Nephron (organoid): ENCODE measurements at regions not wholly inside any gene's neighbourhood (a gene's known extent, or its start where the extent isn't known, plus 50 kb on each side); places are given as distances from the start of the nearest gene placed in this dataset.

ENCODE experiments used
- H3K27ac Mint-ChIP-seq, 3 experiments: 2 replicates each; pipeline ENCODE4 v1.8.0; 2020; ENCODE audit warnings: mixed read lengths in 3 of 3, mild to moderate bottlenecking in 2 of 3, moderate library complexity in 1 of 3
- H3K27me3 Mint-ChIP-seq: 2 replicates; pipeline ENCODE4 v1.8.0; 2021; ENCODE audit warnings: low read depth, mild to moderate bottlenecking, moderate library complexity, mixed read lengths
- H3K36me3 Mint-ChIP-seq: 2 replicates; pipeline ENCODE4 v1.8.0; 2020; ENCODE audit warnings: low read depth, mixed read lengths
- H3K4me1 Mint-ChIP-seq: 2 replicates; pipeline ENCODE4 v1.8.0; 2020; ENCODE audit warnings: mixed read lengths
- H3K4me3 Mint-ChIP-seq, 3 experiments: 2 replicates each; pipeline ENCODE4 v1.8.0; 2020; ENCODE audit warnings: mild to moderate bottlenecking in 3 of 3, mixed read lengths in 3 of 3, moderate library complexity in 2 of 3
- H3K9me3 Mint-ChIP-seq: 2 replicates; pipeline ENCODE4 v1.8.0; 2020; ENCODE audit warnings: mixed read lengths
- CTCF ChIP-seq, 3 experiments: fragments of 200-600 bp; sonication (generic); IDR thresholded peaks; one replicate each; pipeline ENCODE4 v1.5.0; 2021; ENCODE audit warnings: antibody characterized with exemption in 3 of 3; ENCODE audit not compliant: unreplicated experiment in 3 of 3

- Mint-ChIP-seq H3K36me3 (no peaks in the 10 kb centered on the region), H3K27me3 (no peaks in the 10 kb centered on the region), H3K4me3 (no peak overlapping the region), H3K4me1 (no peaks in the 10 kb centered on the region), H3K27ac (no peak overlapping the region), H3K9me3 (no peaks in the 10 kb centered on the region)
- TF ChIP-seq CTCF (IDR thresholded peaks at IDR 0.05; ENCODE audit: unreplicated experiment in 3 of 3): no peak
Observed at GRCh38 chr1:188427642-188428041, 1598.9 kb downstream of the PLA2G4A start.

GRCh38 chr1:188429386-188429785 is 1600.6 kb downstream of the PLA2G4A start:
- Mint-ChIP-seq H3K27ac (no peak overlapping the region), H3K9me3 (no peaks in the 10 kb centered on the region), H3K27me3 (no peaks in the 10 kb centered on the region), H3K4me3 (no peak overlapping the region), H3K4me1 (no peaks in the 10 kb centered on the region), H3K36me3 (no peaks in the 10 kb centered on the region)
- TF ChIP-seq CTCF (IDR thresholded peaks at IDR 0.05; ENCODE audit: unreplicated experiment in 3 of 3): no peak

GRCh38 chr1:188432427-188432826 is 1603.7 kb downstream of the PLA2G4A start:
- H3K27me3 Mint-ChIP-seq: no peaks in the 10 kb centered on the region
- H3K4me1 Mint-ChIP-seq: no peaks in the 10 kb centered on the region
- no peak overlapping the region for H3K4me3 Mint-ChIP-seq
- TF ChIP-seq CTCF (IDR thresholded peaks at IDR 0.05; ENCODE audit: unreplicated experiment in 3 of 3): no peak
- no peaks in the 10 kb centered on the region for H3K36me3 Mint-ChIP-seq
- no peak overlapping the region for H3K27ac Mint-ChIP-seq
- no peaks in the 10 kb centered on the region for H3K9me3 Mint-ChIP-seq

- H3K4me3 Mint-ChIP-seq: no peak overlapping the region
- no peak overlapping the region for H3K27ac Mint-ChIP-seq
- H3K4me1 Mint-ChIP-seq: no peaks in the 10 kb centered on the region
- no peaks in the 10 kb centered on the region for H3K27me3 Mint-ChIP-seq
- H3K9me3 Mint-ChIP-seq: no peaks in the 10 kb centered on the region
- no peaks in the 10 kb centered on the region for H3K36me3 Mint-ChIP-seq
- TF ChIP-seq CTCF (IDR thresholded peaks at IDR 0.05; ENCODE audit: unreplicated experiment in 3 of 3): no peak
Observed at GRCh38 chr1:188433425-188433824, 1604.7 kb downstream of the PLA2G4A start.

- Mint-ChIP-seq H3K9me3 (no peaks in the 10 kb centered on the region), H3K27me3 (no peaks in the 10 kb centered on the region), H3K4me3 (no peak overlapping the region)
Observed at GRCh38 chr1:188444526-188444925, 1615.8 kb downstream of the PLA2G4A start.

More at GRCh38 chr1:188444526-188444925, 1615.8 kb downstream of the PLA2G4A start:
- no peak for TF ChIP-seq CTCF (IDR thresholded peaks at IDR 0.05; ENCODE audit: unreplicated experiment in 3 of 3)
- H3K36me3 Mint-ChIP-seq: no peaks in the 10 kb centered on the region
- H3K27ac Mint-ChIP-seq: no peak overlapping the region
- no peaks in the 10 kb centered on the region for H3K4me1 Mint-ChIP-seq
